ENCODE measurements at regions not wholly inside any gene's neighbourhood (a gene's known extent, or its start where the extent isn't known, plus 50 kb on each side); places are given as distances from the start of the nearest gene placed in this dataset.

GRCh38 chr3:89889386-89889785, 782.0 kb downstream of the EPHA3 start (continued):
- TF ChIP-seq NR0B1 (IDR thresholded peaks at IDR 0.05; ENCODE audit: partially characterized antibody) (no peak), SMAD1 (IDR thresholded peaks at IDR 0.05; ENCODE audit: low read depth, low read length, partially characterized antibody) (no peak), ZBTB7A (IDR thresholded peaks at IDR 0.05; ENCODE audit: borderline replicate concordance, control insufficient read depth, low read depth, low read length) (no peak), ZC3H8 (IDR thresholded peaks at IDR 0.05) (no peak)

GRCh38 chr3:89908711-89909213, 801.3 kb downstream of the EPHA3 start:
- Histone ChIP-seq H3K27ac (ENCODE audit: extremely low read depth, low read depth, low read length) (no peak overlapping the region), H3K9me3 (replicated peaks; ENCODE audit: control insufficient read depth, insufficient read depth, low read depth, low read length) (no peaks in the 10 kb centered on the region), H3K9me1 (ENCODE audit: control insufficient read depth, insufficient read depth, low read length) (no peaks in the 10 kb centered on the region), H3K4me2 (ENCODE audit: insufficient read depth, low read length) (no peak overlapping the region), H2AFZ (ENCODE audit: low read depth, low read length) (no peak overlapping the region), H3K79me2 (ENCODE audit: control insufficient read depth, insufficient read depth, low read length) (no peaks in the 10 kb centered on the region), H3K4me3 (no peak overlapping the region), H3K9ac (ENCODE audit: insufficient read depth in 1 of 2, low read depth in 2 of 2, low read length in 2 of 2) (no peak overlapping the region), H3K36me3 (ENCODE audit: control insufficient read depth, insufficient read depth, low read length) (no peaks in the 10 kb centered on the region), H4K20me1 (replicated peaks; ENCODE audit: control insufficient read depth, insufficient read depth, low read length) (no peaks in the 10 kb centered on the region), H3K4me1 (replicated peaks in 1 of 2; ENCODE audit: control insufficient read depth in 2 of 2, insufficient read depth in 2 of 2, low read length in 2 of 2) (no peaks in the 10 kb centered on the region), H3K27me3 (ENCODE audit: control insufficient read depth in 2 of 2, insufficient read depth in 2 of 2, low read length in 2 of 2) (no peaks in the 10 kb centered on the region)
- ATAC-seq = no peak
- FAIRE-seq = no peak
- intact Hi-C loops (cut with micrococcal nuclease) (no loop called here), in situ Hi-C loops (cut with MboI) (no loop called here)
- ChIA-PET POLR2A (no interaction called here), CTCF (ENCODE audit: low intra/inter-chr PET ratio) (no interaction called here)
- no peak for DNase-seq (ENCODE audit: extremely low read depth in 1 of 4, low spot score in 3 of 4)
- BruUV-seq (replicated peaks) = no TSS peak
- no peak for TF ChIP-seq PRMT5 (CRISPR knock-in tag; IDR thresholded peaks at IDR 0.05)
- TF ChIP-seq RAD21 (CRISPR knock-in tag; conservative IDR thresholded peaks at IDR 0.05 in 1 of 2, IDR thresholded peaks at IDR 0.05 in 1 of 2) = no peak
- TF ChIP-seq CUX1 (CRISPR knock-in tag; IDR thresholded peaks at IDR 0.05) = no peak
- no peak for TF ChIP-seq MAX (CRISPR knock-in tag; IDR thresholded peaks at IDR 0.05)
- no peak for TF ChIP-seq IRF9 (tag; IDR thresholded peaks at IDR 0.05)
